Frontal cortex (tissue), 3 donors: ENCODE measurements at regions not wholly inside any gene's neighbourhood (a gene's known extent, or its start where the extent isn't known, plus 50 kb on each side); places are given as distances from the start of the nearest gene placed in this dataset.

ENCODE experiments used
- DNase-seq, 2 donors: peaks; one replicate each; pipeline ENCODE4 v3.0.0; 2012; ENCODE audit warnings: low spot score in 2 of 2
- FAIRE-seq: peaks from 2 replicates; lab custom pipeline; 2012; peaks lifted over from hg19 to GRCh38; lab: Jason Lieb, UNC
- donor health status: control.
- donor health status: control.
- donor health status: control.

GRCh38 chr18:41569867-41570266 is 385.2 kb upstream of the PIK3C3 start:
- DNase-seq (no peak), FAIRE-seq (no peak)

- DNase-seq (no peak), FAIRE-seq (no peak)
Measured at GRCh38 chr18:41561961-41562360, 393.1 kb upstream of the PIK3C3 start.

GRCh38 chr18:41558715-41559114 is 396.3 kb upstream of the PIK3C3 start:
- FAIRE-seq (no peak), DNase-seq (no peak)

GRCh38 chr18:41553716-41554115 is 401.3 kb upstream of the PIK3C3 start:
- DNase-seq (no peak), FAIRE-seq (no peak)

GRCh38 chr18:41548521-41549260 is 406.3 kb upstream of the PIK3C3 start:
- DNase-seq: no peak
- no peak for FAIRE-seq

GRCh38 chr18:41545091-41545888 is 409.7 kb upstream of the PIK3C3 start:
- no peak for DNase-seq
- no peak for FAIRE-seq

GRCh38 chr18:41543815-41544214 is 411.2 kb upstream of the PIK3C3 start:
- FAIRE-seq (no peak), DNase-seq (no peak)

- no peak for FAIRE-seq
- no peak for DNase-seq
Measured at GRCh38 chr18:41540237-41540871, 414.7 kb upstream of the PIK3C3 start.

GRCh38 chr18:41538751-41539150 is 416.3 kb upstream of the PIK3C3 start:
- no peak for FAIRE-seq
- DNase-seq: no peak

- DNase-seq: no peak
- no peak for FAIRE-seq
Measured at GRCh38 chr18:41537666-41538065, 417.4 kb upstream of the PIK3C3 start.

- DNase-seq (no peak), FAIRE-seq (no peak)
Measured at GRCh38 chr18:41532344-41533086, 422.5 kb upstream of the PIK3C3 start.

- no peak for FAIRE-seq
- DNase-seq: no peak
Measured at GRCh38 chr18:41530970-41531369, 424.1 kb upstream of the PIK3C3 start.

GRCh38 chr18:41529093-41529492 is 425.9 kb upstream of the PIK3C3 start:
- no peak for FAIRE-seq

GRCh38 chr18:41526054-41526453 is 429.0 kb upstream of the PIK3C3 start:
- no peak for DNase-seq
- FAIRE-seq: no peak

More at GRCh38 chr18:41529093-41529492, 425.9 kb upstream of the PIK3C3 start:
- no peak for DNase-seq

GRCh38 chr18:41524674-41525470 is 430.2 kb upstream of the PIK3C3 start:
- no peak for FAIRE-seq
- DNase-seq: no peak

- FAIRE-seq: no peak
- DNase-seq: no peak
Measured at GRCh38 chr18:41517142-41517541, 437.9 kb upstream of the PIK3C3 start.

GRCh38 chr18:41513438-41513837 is 441.6 kb upstream of the PIK3C3 start:
- FAIRE-seq (no peak), DNase-seq (no peak)

GRCh38 chr18:41504316-41504715 is 450.7 kb upstream of the PIK3C3 start:
- no peak for DNase-seq
- no peak for FAIRE-seq

GRCh38 chr18:41501848-41502247 is 453.2 kb upstream of the PIK3C3 start:
- no peak for FAIRE-seq

More at GRCh38 chr18:41501848-41502247, 453.2 kb upstream of the PIK3C3 start:
- DNase-seq: no peak
